ENCODE measurements at regions not wholly inside any gene's neighbourhood (a gene's known extent, or its start where the extent isn't known, plus 50 kb on each side); places are given as distances from the start of the nearest gene placed in this dataset.

GRCh38 chr5:117041926-117042595 is 467.4 kb upstream of the SEMA6A start:
- DNase-seq (ENCODE audit: extremely low spot score, insufficient read length, low read depth) (no peak), FAIRE-seq (no peak)

DNA sequence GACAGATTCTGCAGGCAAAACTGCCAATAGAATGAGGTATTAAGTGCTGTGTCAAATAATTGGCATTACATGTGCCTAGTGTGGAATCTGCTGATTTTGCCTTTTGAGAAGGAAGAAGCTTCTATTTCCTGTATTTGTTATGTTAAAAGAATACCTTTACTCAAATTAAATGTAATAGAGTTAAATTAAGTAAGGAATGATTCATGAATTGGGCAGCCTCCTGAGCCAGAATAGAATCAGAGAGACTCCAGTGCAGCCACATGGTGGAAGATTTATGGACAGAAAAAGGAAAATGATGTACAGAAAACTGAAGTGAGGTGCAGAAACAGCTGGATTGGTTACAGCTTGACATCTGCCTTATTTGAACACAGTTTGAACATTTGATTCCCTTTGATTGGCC is 464.4 kb upstream of the SEMA6A start:
- no peak for FAIRE-seq
- no peak for DNase-seq (ENCODE audit: extremely low spot score, insufficient read length, low read depth)

DNA sequence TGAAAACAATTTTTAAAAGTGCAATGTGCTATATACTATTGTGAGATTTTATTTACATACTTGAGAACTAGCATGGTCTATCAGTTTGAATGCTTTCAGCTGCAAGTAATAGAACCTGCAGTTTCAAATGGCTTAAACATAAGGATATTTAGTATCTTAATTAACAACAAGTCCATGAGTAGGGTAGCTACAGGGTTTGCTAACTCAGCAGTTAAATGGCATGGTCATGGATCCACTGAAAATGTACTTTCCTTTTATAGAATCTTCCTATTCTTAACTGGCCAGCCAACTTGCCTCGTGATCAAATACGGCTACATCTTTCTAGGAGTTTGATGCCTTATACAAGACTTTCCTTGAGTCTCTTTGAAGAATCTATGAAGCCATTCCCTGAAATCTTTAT is 452.8 kb upstream of the SEMA6A start:
- no peak for FAIRE-seq
- DNase-seq (ENCODE audit: extremely low spot score, insufficient read length, low read depth): no peak

DNA sequence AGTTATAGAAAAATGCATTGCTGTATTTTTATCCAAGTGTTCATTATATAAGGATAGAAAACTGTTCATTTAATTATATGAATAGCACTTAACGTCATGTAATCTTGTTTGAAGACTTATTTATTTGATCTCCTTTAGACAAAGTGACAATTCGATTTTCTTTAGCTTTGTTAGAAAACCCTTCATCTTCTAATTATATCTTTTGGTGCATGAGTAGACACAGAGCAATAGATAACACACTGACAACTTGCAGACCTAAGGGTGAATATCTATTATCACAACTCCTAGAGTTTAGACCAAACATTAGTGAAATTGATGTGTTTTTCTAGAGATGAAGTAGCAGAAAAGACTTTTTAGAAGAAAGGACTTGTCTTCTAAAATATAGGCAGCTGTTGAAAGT is 446.4 kb upstream of the SEMA6A start:
- no peak for FAIRE-seq
- DNase-seq (ENCODE audit: extremely low spot score, insufficient read length, low read depth): no peak

DNA sequence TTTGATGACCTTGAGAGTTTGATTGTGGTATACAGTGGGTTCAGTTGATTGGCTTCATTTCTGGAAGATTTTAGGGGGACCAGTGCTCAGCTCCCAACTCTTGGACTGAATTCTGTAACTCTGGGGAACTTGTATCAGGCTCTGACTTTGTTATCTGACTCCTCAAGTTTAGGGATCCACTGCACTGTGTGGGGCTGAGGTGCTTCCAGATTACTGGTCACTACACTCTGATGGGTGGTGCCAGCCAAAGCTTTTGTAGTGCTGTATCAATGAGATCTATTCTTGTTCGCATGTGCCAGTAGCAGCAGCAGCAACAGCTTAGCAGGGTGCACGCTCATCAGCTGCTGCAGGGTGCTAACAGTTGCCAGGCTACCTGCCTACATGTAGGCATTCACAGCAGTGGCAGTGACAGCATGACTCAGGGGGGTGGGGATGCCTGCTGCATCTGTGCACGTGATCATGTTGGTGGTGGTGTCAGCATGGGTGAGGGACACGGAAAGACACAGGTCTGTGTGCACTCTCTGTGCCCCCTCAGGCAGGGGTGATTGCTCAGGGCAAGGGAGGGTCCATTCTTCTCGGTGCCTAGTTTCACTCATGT is 438.8 kb upstream of the SEMA6A start:
- FAIRE-seq (no peak), DNase-seq (ENCODE audit: extremely low spot score, insufficient read length, low read depth) (no peak)

GRCh38 chr5:117010574-117010973 is 436.0 kb upstream of the SEMA6A start:
- FAIRE-seq (no peak), DNase-seq (ENCODE audit: extremely low spot score, insufficient read length, low read depth) (no peak)

GRCh38 chr5:116998024-116998423 is 423.4 kb upstream of the SEMA6A start:
- FAIRE-seq: no peak
- no peak for DNase-seq (ENCODE audit: extremely low spot score, insufficient read length, low read depth)

DNA sequence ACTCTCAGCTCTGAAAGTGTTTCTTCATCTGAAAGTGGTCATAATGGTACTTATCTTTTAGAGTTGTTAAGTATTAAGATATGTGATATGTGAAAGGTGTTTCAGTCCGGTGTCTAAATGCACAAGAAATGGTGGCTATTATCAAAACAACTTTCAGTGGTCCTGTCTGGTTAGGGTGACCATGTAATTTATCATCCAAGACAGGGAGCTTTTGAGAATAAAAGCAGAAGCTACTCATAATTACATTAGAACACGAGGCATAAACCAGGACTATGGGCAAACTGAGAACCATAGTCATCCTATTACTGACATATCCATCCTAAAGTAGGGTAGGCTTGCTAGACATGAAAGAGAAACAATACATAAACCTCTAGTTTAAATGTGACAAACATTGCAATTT is 418.1 kb upstream of the SEMA6A start:
- FAIRE-seq (no peak), DNase-seq (ENCODE audit: extremely low spot score, insufficient read length, low read depth) (no peak)

GRCh38 chr5:116989995-116990394 is 415.4 kb upstream of the SEMA6A start:
- DNase-seq (ENCODE audit: extremely low spot score, insufficient read length, low read depth) (no peak), FAIRE-seq (no peak)

GRCh38 chr5:116982035-116982434 is 407.4 kb upstream of the SEMA6A start:
- no peak for DNase-seq (ENCODE audit: extremely low spot score, insufficient read length, low read depth)
- no peak for FAIRE-seq

DNA sequence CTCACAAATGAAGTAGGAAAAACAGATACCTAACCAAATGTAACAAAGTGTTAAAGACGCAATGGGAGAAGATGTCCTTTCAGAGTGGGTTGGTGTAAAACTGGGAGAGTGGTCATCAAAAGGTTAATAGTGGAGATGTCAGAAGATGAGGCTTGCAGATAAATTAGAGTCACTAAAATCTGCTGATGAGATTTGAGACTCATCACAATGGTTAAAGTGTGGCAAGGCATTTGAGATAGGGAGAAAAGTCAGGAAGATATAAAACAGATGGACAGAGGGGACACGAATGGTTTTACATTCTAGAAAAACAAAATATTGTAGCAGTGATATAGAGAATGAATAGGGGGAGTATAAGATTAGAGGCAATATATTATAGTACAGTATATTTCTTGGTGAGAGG is 406.0 kb upstream of the SEMA6A start:
- DNase-seq (ENCODE audit: extremely low spot score, insufficient read length, low read depth) (no peak), FAIRE-seq (no peak)

DNA sequence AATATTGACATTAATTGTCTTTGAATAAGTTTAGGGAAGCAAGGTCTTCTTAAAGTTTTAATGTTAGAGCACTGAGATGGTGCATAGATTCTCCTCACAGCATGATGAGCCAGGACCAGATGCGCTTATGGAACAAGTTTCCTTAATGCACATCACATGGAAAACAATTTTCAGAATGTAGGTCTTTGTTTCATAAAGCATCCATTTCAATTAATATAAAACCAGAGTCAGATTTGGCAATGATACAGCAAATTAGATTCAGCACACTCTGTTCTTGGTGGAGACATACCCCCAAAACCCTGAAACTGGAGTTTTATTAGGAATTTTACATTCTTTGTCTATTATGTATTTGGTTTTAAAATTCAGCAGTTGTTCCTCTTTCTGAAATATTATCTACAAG is 402.1 kb upstream of the SEMA6A start:
- FAIRE-seq: no peak
- no peak for DNase-seq (ENCODE audit: extremely low spot score, insufficient read length, low read depth)

DNA sequence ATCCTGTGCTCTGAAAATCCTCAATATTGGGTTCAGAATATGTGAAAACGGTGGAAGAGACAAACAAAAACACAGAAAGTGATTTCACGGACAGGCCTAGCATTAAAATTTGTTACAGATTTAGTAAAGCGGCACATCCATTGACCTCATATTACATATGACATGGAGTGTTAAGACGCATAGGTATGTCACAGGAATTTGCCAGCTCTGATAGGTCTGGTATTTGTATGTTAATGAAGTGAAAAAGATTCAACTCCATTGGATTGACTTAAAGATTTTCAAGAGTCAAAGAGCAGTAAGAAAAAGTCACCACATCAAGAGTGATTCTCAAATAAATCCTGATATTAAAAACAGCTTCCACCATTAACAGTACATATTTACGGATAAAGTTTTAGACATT is 396.5 kb upstream of the SEMA6A start:
- DNase-seq (ENCODE audit: extremely low spot score, insufficient read length, low read depth): no peak

GRCh38 chr5:116970318-116970717 is 395.7 kb upstream of the SEMA6A start:
- no peak for FAIRE-seq

More for the DNA sequence above, 396.5 kb upstream of the SEMA6A start:
- FAIRE-seq: no peak

DNA sequence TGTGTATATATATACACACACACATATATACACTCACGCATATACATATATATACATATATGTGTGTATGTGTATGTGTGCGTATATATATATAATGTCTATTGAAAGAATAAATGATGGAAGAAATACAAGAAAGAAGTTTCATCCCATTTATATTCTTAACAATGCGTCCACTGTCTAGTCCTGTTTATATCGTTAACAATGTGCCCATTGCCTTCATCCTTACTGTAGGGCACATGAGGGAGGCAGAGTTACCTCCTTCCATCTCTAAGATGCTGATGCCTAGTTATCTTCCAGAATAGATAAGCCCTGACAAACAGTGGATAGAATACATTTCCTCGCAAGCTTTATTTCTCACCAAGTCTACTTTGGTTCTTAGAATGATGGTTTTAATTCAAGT is 389.8 kb upstream of the SEMA6A start:
- no peak for DNase-seq (ENCODE audit: extremely low spot score, insufficient read length, low read depth)
- FAIRE-seq: no peak

More at GRCh38 chr5:116970318-116970717, 395.7 kb upstream of the SEMA6A start:
- DNase-seq (ENCODE audit: extremely low spot score, insufficient read length, low read depth): no peak

- FAIRE-seq (no peak), DNase-seq (ENCODE audit: extremely low spot score, insufficient read length, low read depth) (no peak)
Measured at GRCh38 chr5:116961021-116961420, 386.4 kb upstream of the SEMA6A start.

GRCh38 chr5:116959843-116960242 is 385.2 kb upstream of the SEMA6A start:
- DNase-seq (ENCODE audit: extremely low spot score, insufficient read length, low read depth): no peak
- no peak for FAIRE-seq

DNA sequence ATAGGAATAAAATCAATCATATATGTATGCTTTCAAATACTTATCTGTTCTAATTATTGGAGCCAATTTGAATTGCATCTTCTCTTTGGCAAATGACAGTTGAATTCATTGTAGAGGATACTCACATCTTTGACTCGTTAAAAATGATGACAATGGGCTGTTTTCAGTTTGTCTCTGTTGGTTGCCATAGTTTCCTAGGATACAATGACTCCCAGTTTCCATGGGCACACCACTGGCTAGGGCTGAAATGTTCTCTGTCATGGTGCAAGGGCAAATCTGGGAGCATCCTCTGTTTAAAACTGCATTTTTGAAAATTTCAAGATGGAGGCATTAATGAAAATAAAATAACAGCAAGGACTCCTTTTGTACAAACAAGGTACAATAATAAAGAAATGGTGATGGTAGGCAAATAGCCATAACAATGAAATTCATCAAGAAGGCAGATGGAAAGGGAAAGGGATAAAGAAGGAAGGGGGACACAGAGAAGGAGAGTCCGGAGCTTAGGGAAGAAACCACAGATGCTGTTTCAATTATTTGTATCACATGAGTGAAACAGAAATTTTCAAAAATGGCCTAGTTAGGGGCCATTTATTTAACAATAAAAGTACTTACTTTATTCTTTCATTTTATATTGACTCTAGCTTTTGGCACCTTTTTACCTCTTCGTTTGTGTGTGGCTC is 378.8 kb upstream of the SEMA6A start:
- FAIRE-seq (no peak), DNase-seq (ENCODE audit: extremely low spot score, insufficient read length, low read depth) (no peak)

- DNase-seq (ENCODE audit: extremely low spot score, insufficient read length, low read depth): no peak
- FAIRE-seq: no peak
Measured at GRCh38 chr5:116951219-116951618, 376.6 kb upstream of the SEMA6A start.

GRCh38 chr5:116947691-116948528 is 373.3 kb upstream of the SEMA6A start:
- DNase-seq (ENCODE audit: extremely low spot score, insufficient read length, low read depth) (peak; percentile 26), FAIRE-seq (peak; percentile 98)

Measured in GM18507 (cell line).